NT2/D1 (cell line): ENCODE measurements at regions not wholly inside any gene's neighbourhood (a gene's known extent, or its start where the extent isn't known, plus 50 kb on each side); places are given as distances from the start of the nearest gene placed in this dataset.

Experiments
- DNase-seq: peaks from one replicate; pipeline ENCODE4 v3.0.0-alpha.2; 2011; ENCODE audit warnings: low read depth, low spot score
- H3K27me3 ChIP-seq: 2 replicates; pipeline ENCODE4 v1.6.0; 2011; ENCODE audit warnings: mild to moderate bottlenecking; ENCODE audit not compliant: insufficient read length, insufficient read depth
- H3K36me3 ChIP-seq: 2 replicates; pipeline ENCODE4 v1.6.1; 2011; ENCODE audit warnings: mild to moderate bottlenecking, low read length, mixed read lengths; ENCODE audit not compliant: insufficient read depth, insufficient read length
- H3K4me1 ChIP-seq: 2 replicates; pipeline ENCODE4 v1.5.1; 2011; ENCODE audit not compliant: insufficient read depth, insufficient read length
- H3K4me3 ChIP-seq: 2 replicates; pipeline ENCODE4 v1.5.1; 2011; ENCODE audit warnings: low read depth; ENCODE audit not compliant: insufficient read length
- H3K9ac ChIP-seq: 2 replicates; pipeline ENCODE4 v1.6.0; 2011; ENCODE audit warnings: low read depth; ENCODE audit not compliant: insufficient read length
- H3K9me3 ChIP-seq: 2 replicates; pipeline ENCODE4 v1.5.1; 2011; ENCODE audit warnings: mild to moderate bottlenecking, low read length; ENCODE audit not compliant: insufficient read depth
- SUZ12 ChIP-seq: IDR thresholded peaks from 2 replicates; pipeline ENCODE4 v1.6.1; 2011; ENCODE audit not compliant: insufficient read length, insufficient read depth; ENCODE audit errors: extremely low read depth
- YY1 ChIP-seq: IDR thresholded peaks from 2 replicates; pipeline ENCODE4 v1.6.1; 2011; ENCODE audit not compliant: insufficient read length, insufficient read depth
- ZNF274 ChIP-seq: IDR thresholded peaks from 2 replicates; pipeline ENCODE4 v1.6.1; 2011; ENCODE audit warnings: mild to moderate bottlenecking, low read depth, low read length

DNA sequence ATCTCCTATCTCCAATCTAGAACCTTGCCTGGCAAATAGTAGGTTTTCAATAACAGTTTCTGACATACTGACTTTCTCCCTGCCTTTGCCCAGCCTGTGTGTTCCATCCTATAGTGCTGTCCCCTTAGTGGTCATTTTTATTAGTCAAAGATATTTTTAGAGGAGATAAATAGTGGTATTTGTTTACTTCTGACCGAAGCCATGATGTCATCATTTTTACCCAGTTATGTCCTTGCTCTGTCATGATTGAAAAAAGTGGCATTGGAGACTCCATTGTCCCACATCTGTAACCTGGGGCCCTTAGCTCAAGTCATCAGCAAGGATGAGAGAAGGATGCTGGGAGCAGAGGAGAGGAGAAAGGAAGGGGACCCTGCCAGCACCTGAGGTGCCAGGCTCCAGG, 80.6 kb upstream of the ATP2B2 start:
- Histone ChIP-seq H3K9me3 (no peaks in the 10 kb centered on the region), H3K9ac (no peak overlapping the region), H3K27me3 (no peaks in the 10 kb centered on the region), H3K36me3 (no peaks in the 10 kb centered on the region), H3K4me3 (no peak overlapping the region), H3K4me1 (no peaks in the 10 kb centered on the region)
- DNase-seq = no peak
- TF ChIP-seq YY1 = no peak
- TF ChIP-seq ZNF274 = no peak
- no peak for TF ChIP-seq SUZ12

DNA sequence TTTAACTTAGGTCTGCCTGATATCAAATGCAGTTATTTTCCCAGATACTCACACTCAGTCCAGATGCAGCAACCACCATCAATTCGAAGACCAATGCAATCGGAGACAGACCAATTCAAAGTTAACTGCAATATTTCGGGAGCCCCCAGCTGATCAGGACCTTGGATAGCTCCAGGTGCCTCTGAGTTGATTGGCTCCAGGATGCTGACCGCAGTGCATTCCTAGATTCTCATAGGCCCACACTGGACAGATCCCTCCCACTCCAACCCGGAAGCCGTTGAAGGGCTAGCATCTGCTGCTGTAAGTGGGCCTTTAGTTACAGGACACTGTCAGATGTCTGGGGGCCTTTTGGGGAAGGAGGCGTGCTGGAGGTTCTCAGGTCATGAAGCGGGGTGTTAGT, 89.5 kb upstream of the ATP2B2 start:
- no peak overlapping the region for H3K9ac ChIP-seq
- no peaks in the 10 kb centered on the region for H3K27me3 ChIP-seq
- H3K36me3 ChIP-seq = no peaks in the 10 kb centered on the region
- no peaks in the 10 kb centered on the region for H3K4me1 ChIP-seq
- DNase-seq = peak; percentile 86
- H3K4me3 ChIP-seq = no peak overlapping the region
- TF ChIP-seq SUZ12 (no peak), YY1 (no peak), ZNF274 (no peak)
- H3K9me3 ChIP-seq = no peaks in the 10 kb centered on the region

DNA sequence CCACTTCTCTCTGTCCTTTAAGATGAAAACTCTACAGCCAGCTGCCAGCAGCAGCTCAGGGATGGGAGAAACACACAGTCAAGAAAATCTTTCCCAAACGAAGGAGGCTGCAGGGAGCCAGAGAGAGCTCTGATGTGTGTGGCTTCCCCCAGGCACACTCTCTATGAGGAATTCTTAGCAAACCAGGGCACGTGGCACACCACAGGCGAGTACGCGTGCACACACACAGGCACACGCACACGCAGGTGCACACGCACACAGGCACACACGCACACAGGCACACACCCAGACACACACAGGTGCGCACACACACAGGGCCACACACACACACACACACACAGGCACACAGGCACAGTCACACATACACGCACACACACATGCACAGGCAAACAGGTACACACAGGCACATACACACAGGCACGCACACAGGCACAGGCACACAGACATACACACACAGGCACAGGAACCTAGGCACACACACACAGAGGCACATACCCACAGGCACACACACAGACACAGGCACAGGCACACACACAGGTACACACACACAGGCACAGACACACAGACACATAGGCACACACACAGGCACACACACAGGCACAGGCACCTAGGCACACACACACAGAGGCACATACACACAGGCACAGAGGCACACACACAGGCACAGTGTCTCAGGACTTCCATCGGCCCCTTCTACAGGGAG, 91.5 kb upstream of the ATP2B2 start:
- TF ChIP-seq SUZ12 (no peak), YY1 (no peak), ZNF274 (no peak)
- no peak for DNase-seq
- Histone ChIP-seq H3K4me3 (no peak overlapping the region), H3K4me1 (peaks cover 3% of the 10 kb centered on the region), H3K9ac (no peak overlapping the region), H3K27me3 (no peaks in the 10 kb centered on the region), H3K9me3 (no peaks in the 10 kb centered on the region), H3K36me3 (no peaks in the 10 kb centered on the region)

DNA sequence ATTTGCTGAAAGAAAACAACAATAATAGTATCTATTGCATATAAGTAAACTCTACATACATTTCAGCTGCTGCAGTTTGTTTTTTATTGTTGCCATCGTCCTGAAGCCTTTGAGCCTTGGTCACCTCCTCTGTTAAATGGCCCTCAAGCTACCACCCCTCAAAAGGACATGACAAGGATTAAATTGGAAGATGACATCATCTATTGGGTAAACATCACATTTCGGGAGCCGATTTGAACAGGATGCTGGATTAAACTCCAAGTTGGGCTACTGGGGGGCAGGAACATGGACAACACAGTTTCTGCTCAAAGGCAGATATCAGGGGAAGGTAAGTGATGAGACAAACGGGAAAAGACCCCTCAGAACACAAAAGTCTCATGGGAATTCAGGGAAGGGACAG, 92.3 kb upstream of the ATP2B2 start:
- H3K9me3 ChIP-seq = no peaks in the 10 kb centered on the region
- H3K9ac ChIP-seq = no peak overlapping the region
- H3K27me3 ChIP-seq = no peaks in the 10 kb centered on the region
- H3K36me3 ChIP-seq = no peaks in the 10 kb centered on the region
- peaks cover 3% of the 10 kb centered on the region for H3K4me1 ChIP-seq
- no peak overlapping the region for H3K4me3 ChIP-seq
- no peak for DNase-seq
- TF ChIP-seq ZNF274 (no peak), YY1 (no peak), SUZ12 (no peak)

GRCh38 chr3:10599017-10599416, 93.6 kb upstream of the ATP2B2 start:
- no peak for DNase-seq
- H3K27me3 ChIP-seq = no peaks in the 10 kb centered on the region
- no peaks in the 10 kb centered on the region for H3K36me3 ChIP-seq
- H3K9me3 ChIP-seq = no peaks in the 10 kb centered on the region
- H3K9ac ChIP-seq = no peak overlapping the region
- TF ChIP-seq ZNF274 (no peak), YY1 (no peak)
- no peak overlapping the region for H3K4me3 ChIP-seq
- H3K4me1 ChIP-seq = peaks cover 7% of the 10 kb centered on the region

DNA sequence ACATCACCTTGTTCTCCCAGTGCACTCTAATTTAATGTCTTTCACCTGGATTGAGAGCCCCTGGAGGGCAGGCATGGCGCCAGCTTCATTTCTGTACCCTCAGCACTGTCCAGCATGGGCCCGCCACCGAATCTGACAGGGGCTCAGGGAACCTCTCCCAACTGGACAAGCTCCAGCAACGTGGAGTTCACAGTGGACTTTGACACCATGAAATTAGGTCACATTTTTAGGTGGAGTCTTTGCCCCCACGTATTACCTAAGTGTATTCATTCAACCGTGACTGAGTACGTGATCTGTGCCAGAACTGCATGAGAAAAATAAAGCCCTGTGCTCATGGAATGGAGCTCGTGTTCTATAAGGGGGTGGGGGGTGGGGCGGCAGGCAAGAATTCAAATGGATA, 94.1 kb upstream of the ATP2B2 start:
- Histone ChIP-seq H3K9me3 (no peaks in the 10 kb centered on the region), H3K4me1 (peaks cover 7% of the 10 kb centered on the region), H3K27me3 (peaks cover 2% of the 10 kb centered on the region), H3K36me3 (no peaks in the 10 kb centered on the region), H3K4me3 (no peak overlapping the region), H3K9ac (no peak overlapping the region)
- TF ChIP-seq YY1 (no peak), ZNF274 (no peak), SUZ12 (no peak)
- DNase-seq = no peak

DNA sequence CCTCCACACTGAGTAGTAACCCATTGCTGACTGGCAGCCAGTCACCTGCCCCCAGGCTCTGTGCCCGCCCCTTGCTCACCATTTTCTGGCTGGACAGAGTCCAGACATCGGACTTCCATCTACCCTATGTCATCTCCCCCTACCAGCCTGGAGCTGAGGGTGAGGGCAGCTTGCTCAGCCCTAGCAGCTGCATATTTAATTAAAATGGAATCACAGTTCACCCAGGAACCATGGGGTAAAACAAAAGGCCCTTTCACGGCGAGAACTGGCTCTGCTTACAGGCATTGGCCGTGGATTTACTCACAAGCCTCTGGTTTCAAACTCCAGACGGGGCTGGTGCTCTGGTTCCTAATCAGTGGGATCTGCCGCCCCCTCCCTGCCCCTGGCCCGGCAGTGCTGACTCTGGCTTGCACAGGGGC, 94.9 kb upstream of the ATP2B2 start:
- Histone ChIP-seq H3K36me3 (no peaks in the 10 kb centered on the region), H3K9ac (no peak overlapping the region), H3K4me3 (no peak overlapping the region), H3K9me3 (no peaks in the 10 kb centered on the region), H3K4me1 (peaks cover 7% of the 10 kb centered on the region), H3K27me3 (peaks cover 2% of the 10 kb centered on the region)
- TF ChIP-seq ZNF274 (no peak), SUZ12 (no peak), YY1 (no peak)
- no peak for DNase-seq

DNA sequence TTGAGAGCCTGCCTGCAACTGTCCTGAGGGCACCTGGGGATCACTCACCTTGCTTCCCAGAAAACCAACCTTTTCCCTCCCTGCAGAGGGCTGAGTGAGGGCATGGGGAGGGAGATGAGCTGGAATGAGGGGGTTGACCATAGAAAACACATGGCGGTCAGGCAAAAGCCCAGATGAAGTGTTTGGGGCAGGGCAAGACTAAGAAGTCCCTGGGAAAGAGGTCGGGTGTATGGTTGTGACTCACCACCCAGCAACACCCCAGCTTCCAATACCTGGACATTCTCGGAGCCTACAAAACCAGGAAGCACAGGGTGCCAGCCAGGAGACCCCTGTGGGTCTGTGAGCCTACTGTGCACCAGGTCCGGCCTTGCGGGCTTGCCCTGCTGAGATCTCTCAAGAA, 95.3 kb upstream of the ATP2B2 start:
- Histone ChIP-seq H3K36me3 (no peaks in the 10 kb centered on the region), H3K4me1 (peaks cover 7% of the 10 kb centered on the region), H3K4me3 (no peak overlapping the region), H3K9ac (no peak overlapping the region), H3K27me3 (peaks cover 2% of the 10 kb centered on the region), H3K9me3 (no peaks in the 10 kb centered on the region)
- TF ChIP-seq ZNF274 = no peak
- no peak for TF ChIP-seq YY1
- TF ChIP-seq SUZ12 = no peak
- DNase-seq = no peak
